SK-N-MC (cell line): ENCODE measurements at regions not wholly inside any gene's neighbourhood (a gene's known extent, or its start where the extent isn't known, plus 50 kb on each side); places are given as distances from the start of the nearest gene placed in this dataset.

Experiments used
- EZH2 ChIP-seq: fragments of 200-600 bp; sonication (generic); IDR thresholded peaks from one replicate; pipeline ENCODE4 v1.6.1; 2017; ENCODE audit warnings: antibody characterized with exemption
- POLR2AphosphoS5 ChIP-seq: IDR thresholded peaks from 2 replicates; pipeline ENCODE4 v1.6.1; 2012; ENCODE audit warnings: mild to moderate bottlenecking, low read depth, low read length, borderline replicate concordance

- TF ChIP-seq EZH2, result no peak
- no peak for TF ChIP-seq POLR2AphosphoS5
Measured at GRCh38 chr2:100632037-100632436, 69.2 kb downstream of the PDCL3 start.
